Neural cell (in vitro differentiated cells): ENCODE measurements at regions not wholly inside any gene's neighbourhood (a gene's known extent, or its start where the extent isn't known, plus 50 kb on each side); places are given as distances from the start of the nearest gene placed in this dataset.

Experiments
- H2AFZ ChIP-seq: fragments of 200-600, 300-800 bp; sonication (generic), shearing (Covaris generic); 2 replicates; pipeline ENCODE4 v1.6.0; 2014; ENCODE audit warnings: low read depth, mild to moderate bottlenecking, antibody characterized with exemption, low read length, moderate library complexity
- H3F3A ChIP-seq: fragments of 200-600 bp; shearing (Covaris generic); 2 replicates; pipeline ENCODE4 v1.6.1; 2016; ENCODE audit warnings: mild to moderate bottlenecking, moderate library complexity, mixed read lengths, antibody characterized with exemption, low read length; ENCODE audit not compliant: insufficient read depth, poor library complexity, severe bottlenecking
- H3K27ac ChIP-seq: fragments of 200-600, 300-800 bp; sonication (generic), shearing (Covaris generic); 2 replicates; pipeline ENCODE4 v1.5.1; 2014; ENCODE audit warnings: mild to moderate bottlenecking, low read length, moderate library complexity
- H3K27me3 ChIP-seq: fragments of 300-800, 200-600 bp; sonication (generic), shearing (Covaris generic); 2 replicates; pipeline ENCODE4 v1.6.0; 2014; ENCODE audit warnings: mild to moderate bottlenecking, low read depth, low read length, moderate library complexity; ENCODE audit not compliant: insufficient read depth
- H3K36me3 ChIP-seq: fragments of 300-800, 200-600 bp; sonication (generic), shearing (Covaris generic); 2 replicates; pipeline ENCODE4 v1.5.1; 2014; ENCODE audit warnings: mild to moderate bottlenecking, antibody characterized with exemption, low read length, moderate library complexity; ENCODE audit not compliant: insufficient read depth
- H3K4me2 ChIP-seq: fragments of 300-800, 200-600 bp; sonication (generic), shearing (Covaris generic); 2 replicates; pipeline ENCODE4 v1.6.0; 2014; ENCODE audit warnings: mild to moderate bottlenecking, low read length
- H3K4me3 ChIP-seq: fragments of 300-800, 200-600 bp; sonication (generic), shearing (Covaris generic); 2 replicates; pipeline ENCODE4 v1.5.1; 2014; ENCODE audit warnings: mild to moderate bottlenecking, low read length, moderate library complexity
- H3K79me2 ChIP-seq: fragments of 200-600 bp; shearing (Covaris generic); replicated peaks from 2 replicates; pipeline ENCODE4 v1.6.0; 2014; ENCODE audit warnings: mild to moderate bottlenecking, low read length, moderate library complexity; ENCODE audit not compliant: insufficient read depth
- H3K9ac ChIP-seq: fragments of 300-800, 200-600 bp; sonication (generic), shearing (Covaris generic); 2 replicates; pipeline ENCODE4 v1.6.1; 2016; ENCODE audit warnings: mild to moderate bottlenecking, low read length, mixed read lengths
- H3K9me2 ChIP-seq: fragments of 200-600 bp; shearing (Covaris generic); 2 replicates; pipeline ENCODE4 v1.6.1; 2016; ENCODE audit warnings: mild to moderate bottlenecking, low read length, mixed read lengths; ENCODE audit not compliant: insufficient read depth
- H3K9me3 ChIP-seq: fragments of 200-600, 300-800 bp; sonication (generic), shearing (Covaris generic); 2 replicates; pipeline ENCODE4 v1.6.1; 2016; ENCODE audit warnings: mild to moderate bottlenecking, mixed run types, low read length, moderate library complexity, mixed read lengths
- H4K20me1 ChIP-seq: fragments of 200-600 bp; shearing (Covaris generic); 2 replicates; pipeline ENCODE4 v1.6.1; 2016; ENCODE audit warnings: mild to moderate bottlenecking, mixed run types; ENCODE audit not compliant: insufficient read depth
- EP300 ChIP-seq: fragments of 450-650 bp; conservative IDR thresholded peaks from 2 replicates; pipeline ENCODE4 v1.6.1; 2014; ENCODE audit warnings: antibody characterized with exemption, mild to moderate bottlenecking, moderate library complexity; ENCODE audit not compliant: poor library complexity, severe bottlenecking
- EZH2 ChIP-seq: fragments of 200-600, 300-800 bp; shearing (Covaris generic), sonication (generic); IDR thresholded peaks from 2 replicates; pipeline ENCODE4 v1.6.1; 2014; ENCODE audit warnings: antibody characterized with exemption, low read length, borderline replicate concordance, mild to moderate bottlenecking; ENCODE audit not compliant: insufficient read depth, poor library complexity, severe bottlenecking
- MXI1 ChIP-seq: fragments of 450-650 bp; conservative IDR thresholded peaks from 2 replicates; pipeline ENCODE4 v1.6.1; 2014; ENCODE audit warnings: antibody characterized with exemption, mild to moderate bottlenecking; ENCODE audit not compliant: poor library complexity, severe bottlenecking
- POLR2AphosphoS5 ChIP-seq: IDR thresholded peaks from 2 replicates; pipeline ENCODE4 v1.6.1; 2012
- RAD21 ChIP-seq: fragments of 450-650 bp; conservative IDR thresholded peaks from 2 replicates; pipeline ENCODE4 v1.6.1; 2014; ENCODE audit warnings: antibody characterized with exemption, mild to moderate bottlenecking, moderate library complexity
- SMC3 ChIP-seq: fragments of 450-650 bp; conservative IDR thresholded peaks from 2 replicates; pipeline ENCODE4 v1.6.1; 2014; ENCODE audit warnings: antibody characterized with exemption, mild to moderate bottlenecking, moderate library complexity; ENCODE audit not compliant: poor library complexity
- TAF1 ChIP-seq: IDR thresholded peaks from 2 replicates; pipeline ENCODE4 v1.6.1; 2012; ENCODE audit warnings: low read depth
- TF ChIP-seq, protein P1 (sequence below): fragments of 450-650 bp; IDR thresholded peaks from 2 replicates; pipeline ENCODE4 v1.5.1; 2014; ENCODE audit warnings: antibody characterized with exemption, mild to moderate bottlenecking, moderate library complexity; ENCODE audit not compliant: poor library complexity, severe bottlenecking
- TF ChIP-seq, protein P2 (sequence below): IDR thresholded peaks from 2 replicates; pipeline ENCODE4 v1.6.1; 2012; ENCODE audit warnings: borderline replicate concordance

DNA sequence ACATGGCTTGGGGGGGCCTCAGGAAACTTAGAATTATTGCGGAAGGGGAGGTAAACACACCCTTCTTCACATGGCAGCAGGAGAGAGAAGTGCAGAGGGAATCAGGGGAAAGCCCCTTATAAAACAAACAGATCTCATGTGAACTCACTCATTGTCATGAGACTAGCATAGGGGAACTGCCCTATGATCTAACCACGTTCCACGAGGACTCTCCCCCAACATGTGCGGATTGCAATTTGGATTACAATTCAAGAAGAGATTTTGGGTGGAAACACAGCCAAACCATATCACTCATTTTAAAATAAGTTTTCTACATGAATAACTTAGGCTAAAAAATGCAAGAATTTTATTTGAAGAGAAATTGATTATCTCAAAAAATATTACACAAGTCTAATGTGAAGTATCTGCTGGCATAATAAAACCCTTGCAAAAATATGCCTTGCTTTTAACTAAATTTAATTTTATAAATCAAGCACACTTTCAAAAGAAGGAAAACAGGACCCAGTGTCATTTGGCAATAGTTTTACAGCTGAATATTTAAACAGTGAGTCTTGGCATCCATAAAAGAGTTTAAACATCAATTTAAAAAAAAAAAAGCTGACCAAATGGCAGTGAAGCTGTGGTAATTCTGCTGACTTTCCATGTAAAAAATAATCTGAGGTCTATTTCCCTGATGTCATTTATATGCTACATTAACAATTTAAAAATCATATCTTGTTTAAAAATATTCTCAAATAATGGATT, 1057.2 kb downstream of the NAALADL2 start:
- no peaks in the 10 kb centered on the region for H3K9me3 ChIP-seq
- TF ChIP-seq MXI1 = no peak
- no peak for TF ChIP-seq POLR2AphosphoS5
- TF ChIP-seq, protein P1, sequence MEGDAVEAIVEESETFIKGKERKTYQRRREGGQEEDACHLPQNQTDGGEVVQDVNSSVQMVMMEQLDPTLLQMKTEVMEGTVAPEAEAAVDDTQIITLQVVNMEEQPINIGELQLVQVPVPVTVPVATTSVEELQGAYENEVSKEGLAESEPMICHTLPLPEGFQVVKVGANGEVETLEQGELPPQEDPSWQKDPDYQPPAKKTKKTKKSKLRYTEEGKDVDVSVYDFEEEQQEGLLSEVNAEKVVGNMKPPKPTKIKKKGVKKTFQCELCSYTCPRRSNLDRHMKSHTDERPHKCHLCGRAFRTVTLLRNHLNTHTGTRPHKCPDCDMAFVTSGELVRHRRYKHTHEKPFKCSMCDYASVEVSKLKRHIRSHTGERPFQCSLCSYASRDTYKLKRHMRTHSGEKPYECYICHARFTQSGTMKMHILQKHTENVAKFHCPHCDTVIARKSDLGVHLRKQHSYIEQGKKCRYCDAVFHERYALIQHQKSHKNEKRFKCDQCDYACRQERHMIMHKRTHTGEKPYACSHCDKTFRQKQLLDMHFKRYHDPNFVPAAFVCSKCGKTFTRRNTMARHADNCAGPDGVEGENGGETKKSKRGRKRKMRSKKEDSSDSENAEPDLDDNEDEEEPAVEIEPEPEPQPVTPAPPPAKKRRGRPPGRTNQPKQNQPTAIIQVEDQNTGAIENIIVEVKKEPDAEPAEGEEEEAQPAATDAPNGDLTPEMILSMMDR = no peak
- no peak for TF ChIP-seq RAD21
- no peak for TF ChIP-seq SMC3
- TF ChIP-seq EZH2 = no peak
- TF ChIP-seq EP300 = no peak
- TF ChIP-seq, protein P2, sequence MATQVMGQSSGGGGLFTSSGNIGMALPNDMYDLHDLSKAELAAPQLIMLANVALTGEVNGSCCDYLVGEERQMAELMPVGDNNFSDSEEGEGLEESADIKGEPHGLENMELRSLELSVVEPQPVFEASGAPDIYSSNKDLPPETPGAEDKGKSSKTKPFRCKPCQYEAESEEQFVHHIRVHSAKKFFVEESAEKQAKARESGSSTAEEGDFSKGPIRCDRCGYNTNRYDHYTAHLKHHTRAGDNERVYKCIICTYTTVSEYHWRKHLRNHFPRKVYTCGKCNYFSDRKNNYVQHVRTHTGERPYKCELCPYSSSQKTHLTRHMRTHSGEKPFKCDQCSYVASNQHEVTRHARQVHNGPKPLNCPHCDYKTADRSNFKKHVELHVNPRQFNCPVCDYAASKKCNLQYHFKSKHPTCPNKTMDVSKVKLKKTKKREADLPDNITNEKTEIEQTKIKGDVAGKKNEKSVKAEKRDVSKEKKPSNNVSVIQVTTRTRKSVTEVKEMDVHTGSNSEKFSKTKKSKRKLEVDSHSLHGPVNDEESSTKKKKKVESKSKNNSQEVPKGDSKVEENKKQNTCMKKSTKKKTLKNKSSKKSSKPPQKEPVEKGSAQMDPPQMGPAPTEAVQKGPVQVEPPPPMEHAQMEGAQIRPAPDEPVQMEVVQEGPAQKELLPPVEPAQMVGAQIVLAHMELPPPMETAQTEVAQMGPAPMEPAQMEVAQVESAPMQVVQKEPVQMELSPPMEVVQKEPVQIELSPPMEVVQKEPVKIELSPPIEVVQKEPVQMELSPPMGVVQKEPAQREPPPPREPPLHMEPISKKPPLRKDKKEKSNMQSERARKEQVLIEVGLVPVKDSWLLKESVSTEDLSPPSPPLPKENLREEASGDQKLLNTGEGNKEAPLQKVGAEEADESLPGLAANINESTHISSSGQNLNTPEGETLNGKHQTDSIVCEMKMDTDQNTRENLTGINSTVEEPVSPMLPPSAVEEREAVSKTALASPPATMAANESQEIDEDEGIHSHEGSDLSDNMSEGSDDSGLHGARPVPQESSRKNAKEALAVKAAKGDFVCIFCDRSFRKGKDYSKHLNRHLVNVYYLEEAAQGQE = no peak
- TF ChIP-seq TAF1 = no peak
- H3K9ac ChIP-seq = no peak overlapping the region
- no peaks in the 10 kb centered on the region for H3K27me3 ChIP-seq
- H3K36me3 ChIP-seq = no peaks in the 10 kb centered on the region
- no peaks in the 10 kb centered on the region for H4K20me1 ChIP-seq
- no peak overlapping the region for H2AFZ ChIP-seq
- H3K79me2 ChIP-seq = no peaks in the 10 kb centered on the region
- no peak overlapping the region for H3K4me3 ChIP-seq
- H3K27ac ChIP-seq = no peak overlapping the region
- H3K9me2 ChIP-seq = no peaks in the 10 kb centered on the region
- H3F3A ChIP-seq = no peaks in the 10 kb centered on the region
- H3K4me2 ChIP-seq = no peak overlapping the region

DNA sequence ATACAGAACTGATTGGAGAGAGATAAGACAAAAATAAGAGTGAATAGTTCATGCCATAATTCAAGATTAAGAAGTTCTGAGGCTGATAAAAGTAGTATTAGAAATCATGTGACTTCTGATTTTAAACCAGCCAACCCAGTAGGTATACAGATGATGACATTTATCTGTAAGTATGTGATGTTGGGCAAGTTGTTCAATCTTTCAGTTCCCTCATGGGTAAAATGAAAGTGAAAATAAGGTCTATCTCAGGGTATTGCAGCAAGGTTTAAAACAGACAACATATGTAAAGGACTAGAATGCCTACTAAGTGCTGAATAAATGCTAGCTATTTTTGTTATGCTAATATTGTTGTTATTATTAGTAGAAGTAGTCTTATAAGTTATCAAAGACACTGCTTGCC, 1055.7 kb downstream of the NAALADL2 start:
- no peaks in the 10 kb centered on the region for H3K27me3 ChIP-seq
- TF ChIP-seq, protein P2 = no peak
- no peak for TF ChIP-seq POLR2AphosphoS5
- no peak for TF ChIP-seq SMC3
- TF ChIP-seq EP300 = no peak
- H3K9ac ChIP-seq = no peak overlapping the region
- no peaks in the 10 kb centered on the region for H4K20me1 ChIP-seq
- H2AFZ ChIP-seq = no peak overlapping the region
- no peaks in the 10 kb centered on the region for H3K9me3 ChIP-seq
- H3K27ac ChIP-seq = no peak overlapping the region
- H3K4me2 ChIP-seq = no peak overlapping the region
- H3F3A ChIP-seq = no peaks in the 10 kb centered on the region
- H3K9me2 ChIP-seq = no peaks in the 10 kb centered on the region
- no peaks in the 10 kb centered on the region for H3K36me3 ChIP-seq
- no peaks in the 10 kb centered on the region for H3K79me2 ChIP-seq
- no peak overlapping the region for H3K4me3 ChIP-seq
